ENCODE measurements at regions not wholly inside any gene's neighbourhood (a gene's known extent, or its start where the extent isn't known, plus 50 kb on each side); places are given as distances from the start of the nearest gene placed in this dataset.

DNA sequence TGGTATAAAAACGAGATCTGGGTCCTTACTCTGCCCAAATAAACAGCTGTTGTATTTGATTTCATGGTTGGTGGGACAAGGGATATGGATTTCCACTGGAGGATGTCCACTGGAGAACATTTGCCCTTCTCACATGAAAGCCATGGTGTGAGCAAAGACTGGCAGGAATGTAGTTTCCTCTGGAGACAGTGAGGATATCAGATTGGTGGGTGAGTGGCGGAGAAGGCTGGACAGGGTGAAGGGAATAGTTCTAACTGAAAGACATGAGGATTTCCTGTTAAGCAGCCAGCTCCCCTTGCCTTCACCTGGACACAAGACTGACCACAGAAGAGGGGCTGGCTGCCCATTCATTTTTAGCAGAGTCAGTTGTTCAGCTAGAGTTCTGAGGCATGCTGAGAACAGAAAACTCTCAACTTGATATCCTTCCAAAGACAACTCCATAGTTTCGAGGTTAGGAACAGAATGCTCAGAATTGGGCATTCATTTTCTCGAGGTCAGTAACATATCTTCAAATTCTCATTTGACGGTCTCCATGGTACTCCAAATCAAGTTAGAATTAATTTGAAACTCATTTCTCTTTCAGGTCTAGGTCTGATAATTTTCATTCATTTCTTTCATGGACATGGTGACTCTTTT, 365.7 kb downstream of the LRIG3 start:
- H3K4me3 ChIP-seq (ENCODE audit: low read length in 2 of 2), result no peak overlapping the region
- no peak overlapping the region for H3K27ac ChIP-seq (ENCODE audit: low read depth in 1 of 2, low read length in 1 of 2)
- no peaks in the 10 kb centered on the region for H3K4me1 ChIP-seq (ENCODE audit: control insufficient read depth in 2 of 2, insufficient read depth in 2 of 2, low read length in 2 of 2)
- DNase-seq (ENCODE audit: low read depth in 6 of 9, low spot score in 9 of 9), result no peak
- WGBS, result 82% methylated on average over 5 of the region's 5 CpGs
- no peaks in the 10 kb centered on the region for H3K27me3 ChIP-seq (ENCODE audit: control insufficient read depth in 2 of 2, insufficient read depth in 1 of 2, low read length in 1 of 2)
- no peaks in the 10 kb centered on the region for H3K9me3 ChIP-seq (ENCODE audit: control insufficient read depth in 2 of 2, insufficient read depth in 1 of 2, low read length in 1 of 2)
- no peaks in the 10 kb centered on the region for H3K36me3 ChIP-seq (ENCODE audit: control insufficient read depth in 2 of 2, insufficient read depth in 2 of 2, low read length in 1 of 2)

DNA sequence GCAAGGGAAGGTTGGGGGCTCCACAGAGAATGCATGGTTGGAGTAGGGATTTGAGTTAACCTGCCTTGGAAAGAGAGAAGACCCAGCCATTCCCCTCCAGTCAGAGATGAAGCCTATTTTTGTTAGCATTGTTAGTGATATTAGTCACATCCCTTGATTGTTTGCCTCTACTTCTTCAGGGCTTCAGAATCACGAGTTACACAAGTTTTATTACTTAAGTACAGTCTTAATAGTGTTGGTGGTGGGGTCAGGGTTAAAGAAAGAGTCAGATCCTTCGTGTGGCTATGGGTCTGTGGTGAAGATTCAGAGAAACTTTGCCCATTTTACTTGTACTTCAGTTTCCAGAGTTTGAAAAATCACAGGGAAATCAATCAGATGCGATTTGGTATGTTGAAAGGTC, 363.1 kb downstream of the LRIG3 start:
- Histone ChIP-seq H3K27ac (ENCODE audit: low read depth in 1 of 2, low read length in 1 of 2) (no peak overlapping the region), H3K27me3 (ENCODE audit: control insufficient read depth in 2 of 2, insufficient read depth in 1 of 2, low read length in 1 of 2) (no peaks in the 10 kb centered on the region), H3K4me3 (ENCODE audit: low read length in 2 of 2) (no peak overlapping the region), H3K4me1 (ENCODE audit: control insufficient read depth in 2 of 2, insufficient read depth in 2 of 2, low read length in 2 of 2) (no peaks in the 10 kb centered on the region), H3K9me3 (ENCODE audit: control insufficient read depth in 2 of 2, insufficient read depth in 1 of 2, low read length in 1 of 2) (no peaks in the 10 kb centered on the region), H3K36me3 (ENCODE audit: control insufficient read depth in 2 of 2, insufficient read depth in 2 of 2, low read length in 1 of 2) (no peaks in the 10 kb centered on the region)
- DNase-seq (ENCODE audit: low read depth in 6 of 9, low spot score in 9 of 9), result no peak
- WGBS, result 46% methylated on average over 3 of the region's 3 CpGs

DNA sequence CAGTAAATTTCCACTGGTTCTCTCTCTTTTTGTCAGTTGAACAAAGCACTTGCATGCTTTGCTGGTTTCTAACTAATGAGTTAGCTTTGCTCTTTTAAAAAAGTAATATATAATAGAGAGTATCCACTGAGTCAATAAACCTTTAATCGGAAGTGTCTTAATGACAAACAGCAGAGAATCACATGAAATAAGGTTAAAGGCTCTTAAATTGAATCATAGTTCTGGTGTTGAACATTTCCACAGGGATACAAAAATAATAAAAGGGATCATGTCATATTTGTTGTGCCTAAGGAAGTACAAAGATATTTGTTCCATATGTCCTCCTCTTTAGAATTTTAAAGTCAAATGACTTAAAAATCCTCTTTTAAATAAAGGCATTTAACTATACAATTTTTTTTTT, 362.6 kb downstream of the LRIG3 start:
- Histone ChIP-seq H3K4me1 (ENCODE audit: control insufficient read depth in 2 of 2, insufficient read depth in 2 of 2, low read length in 2 of 2) (no peaks in the 10 kb centered on the region), H3K27ac (ENCODE audit: low read depth in 1 of 2, low read length in 1 of 2) (no peak overlapping the region), H3K4me3 (ENCODE audit: low read length in 2 of 2) (no peak overlapping the region), H3K9me3 (ENCODE audit: control insufficient read depth in 2 of 2, insufficient read depth in 1 of 2, low read length in 1 of 2) (no peaks in the 10 kb centered on the region), H3K36me3 (ENCODE audit: control insufficient read depth in 2 of 2, insufficient read depth in 2 of 2, low read length in 1 of 2) (no peaks in the 10 kb centered on the region), H3K27me3 (ENCODE audit: control insufficient read depth in 2 of 2, insufficient read depth in 1 of 2, low read length in 1 of 2) (no peaks in the 10 kb centered on the region)
- no peak for DNase-seq (ENCODE audit: low read depth in 6 of 9, low spot score in 9 of 9)
- WGBS, result 91% methylated on average over 1 of the region's 1 CpG

DNA sequence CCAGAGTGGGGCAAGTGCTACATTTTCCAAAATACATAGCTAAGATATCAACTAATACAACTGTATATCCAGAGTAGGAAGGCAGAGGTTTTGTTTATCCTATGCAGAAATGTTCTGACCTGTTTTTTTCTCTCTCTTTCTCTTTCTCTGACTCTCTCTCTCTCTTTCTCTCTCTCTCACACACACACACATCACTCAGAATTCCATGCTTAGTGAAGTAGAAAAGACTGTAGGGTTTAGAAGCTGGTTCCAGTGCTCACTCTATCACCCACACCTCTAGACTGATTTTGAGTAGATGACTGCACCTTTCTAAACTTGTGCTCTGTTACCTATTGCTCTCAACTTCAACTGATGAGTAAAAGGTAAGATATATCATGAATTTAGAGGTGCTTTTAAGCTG, 356.7 kb downstream of the LRIG3 start:
- Histone ChIP-seq H3K36me3 (ENCODE audit: control insufficient read depth in 2 of 2, insufficient read depth in 2 of 2, low read length in 1 of 2) (no peaks in the 10 kb centered on the region), H3K27ac (ENCODE audit: low read depth in 1 of 2, low read length in 1 of 2) (no peak overlapping the region), H3K9me3 (ENCODE audit: control insufficient read depth in 2 of 2, insufficient read depth in 1 of 2, low read length in 1 of 2) (no peaks in the 10 kb centered on the region), H3K4me1 (ENCODE audit: control insufficient read depth in 2 of 2, insufficient read depth in 2 of 2, low read length in 2 of 2) (no peaks in the 10 kb centered on the region), H3K4me3 (ENCODE audit: low read length in 2 of 2) (no peak overlapping the region), H3K27me3 (ENCODE audit: control insufficient read depth in 2 of 2, insufficient read depth in 1 of 2, low read length in 1 of 2) (no peaks in the 10 kb centered on the region)
- no peak for DNase-seq (ENCODE audit: low read depth in 6 of 9, low spot score in 9 of 9)

DNA sequence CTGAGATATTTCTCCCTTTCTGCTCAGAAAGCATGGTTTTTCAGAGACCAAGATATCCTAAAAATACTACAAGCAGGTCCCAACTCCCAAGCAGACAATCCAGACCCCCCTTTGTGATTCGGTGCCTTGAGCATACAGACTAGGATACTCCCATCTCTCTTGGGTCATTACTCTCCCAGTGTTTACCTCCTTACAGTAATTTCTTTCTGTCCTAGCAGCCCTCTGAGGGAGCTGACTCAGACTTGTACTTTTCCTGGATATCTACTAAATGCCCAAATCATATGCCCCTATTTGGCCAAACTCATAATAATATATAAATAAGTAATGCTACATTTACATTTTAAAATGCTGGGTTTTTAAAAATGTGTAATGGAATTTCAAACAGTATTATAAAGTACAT, 355.6 kb downstream of the LRIG3 start:
- Histone ChIP-seq H3K27ac (ENCODE audit: low read depth in 1 of 2, low read length in 1 of 2) (no peak overlapping the region), H3K36me3 (ENCODE audit: control insufficient read depth in 2 of 2, insufficient read depth in 2 of 2, low read length in 1 of 2) (no peaks in the 10 kb centered on the region), H3K27me3 (ENCODE audit: control insufficient read depth in 2 of 2, insufficient read depth in 1 of 2, low read length in 1 of 2) (no peaks in the 10 kb centered on the region), H3K4me1 (ENCODE audit: control insufficient read depth in 2 of 2, insufficient read depth in 2 of 2, low read length in 2 of 2) (no peaks in the 10 kb centered on the region), H3K9me3 (ENCODE audit: control insufficient read depth in 2 of 2, insufficient read depth in 1 of 2, low read length in 1 of 2) (no peaks in the 10 kb centered on the region), H3K4me3 (ENCODE audit: low read length in 2 of 2) (no peak overlapping the region)
- 90% methylated on average over 1 of the region's 1 CpG for WGBS
- no peak for DNase-seq (ENCODE audit: low read depth in 6 of 9, low spot score in 9 of 9)

DNA sequence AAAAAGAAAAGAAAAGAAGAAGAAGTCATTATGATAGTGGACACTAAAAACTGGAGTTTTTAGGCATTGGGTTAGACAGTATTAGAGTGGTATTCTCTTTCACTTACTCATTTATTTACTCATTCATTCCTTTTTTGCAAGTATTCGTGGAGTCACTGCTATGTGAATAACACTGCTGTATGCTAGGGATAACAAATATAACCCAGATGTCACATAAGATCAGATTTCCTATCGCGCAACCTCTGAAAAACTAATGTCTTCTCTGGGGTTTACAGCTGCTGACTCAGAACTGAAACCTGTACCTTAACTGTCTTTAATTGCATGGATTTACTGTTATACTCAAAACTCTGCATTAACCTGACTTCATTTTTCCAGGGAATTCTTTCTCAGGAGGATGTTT, 353.7 kb downstream of the LRIG3 start:
- DNase-seq (ENCODE audit: low read depth in 6 of 9, low spot score in 9 of 9), result no peak
- WGBS, result 87% methylated on average over 3 of the region's 3 CpGs
- H3K4me3 ChIP-seq (ENCODE audit: low read length in 2 of 2), result no peak overlapping the region
- H3K4me1 ChIP-seq (ENCODE audit: control insufficient read depth in 2 of 2, insufficient read depth in 2 of 2, low read length in 2 of 2), result no peaks in the 10 kb centered on the region
- H3K27ac ChIP-seq (ENCODE audit: low read depth in 1 of 2, low read length in 1 of 2), result no peak overlapping the region
- no peaks in the 10 kb centered on the region for H3K9me3 ChIP-seq (ENCODE audit: control insufficient read depth in 2 of 2, insufficient read depth in 1 of 2, low read length in 1 of 2)
- no peaks in the 10 kb centered on the region for H3K36me3 ChIP-seq (ENCODE audit: control insufficient read depth in 2 of 2, insufficient read depth in 2 of 2, low read length in 1 of 2)
- no peaks in the 10 kb centered on the region for H3K27me3 ChIP-seq (ENCODE audit: control insufficient read depth in 2 of 2, insufficient read depth in 1 of 2, low read length in 1 of 2)

DNA sequence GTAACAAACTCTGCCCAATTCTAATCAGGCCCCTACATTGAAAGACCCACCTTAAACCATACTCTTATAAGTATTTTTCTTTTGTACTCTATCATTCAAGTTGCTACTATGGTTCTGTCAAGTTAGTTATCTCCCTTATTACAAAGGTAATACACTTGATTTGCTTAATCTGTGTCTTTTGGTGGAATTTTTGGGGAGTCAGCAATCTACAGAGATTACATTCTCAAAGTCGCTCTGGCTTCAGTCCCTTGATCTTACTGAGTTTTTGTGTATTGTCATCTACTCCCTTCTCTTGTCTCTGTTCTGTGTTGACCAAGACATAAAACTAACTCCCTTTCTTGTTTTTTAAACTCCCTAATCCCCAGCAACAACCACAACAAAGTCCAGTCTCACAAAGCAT, 353.1 kb downstream of the LRIG3 start:
- Histone ChIP-seq H3K27me3 (ENCODE audit: control insufficient read depth in 2 of 2, insufficient read depth in 1 of 2, low read length in 1 of 2) (no peaks in the 10 kb centered on the region), H3K4me1 (ENCODE audit: control insufficient read depth in 2 of 2, insufficient read depth in 2 of 2, low read length in 2 of 2) (no peaks in the 10 kb centered on the region), H3K36me3 (ENCODE audit: control insufficient read depth in 2 of 2, insufficient read depth in 2 of 2, low read length in 1 of 2) (no peaks in the 10 kb centered on the region), H3K4me3 (ENCODE audit: low read length in 2 of 2) (no peak overlapping the region), H3K27ac (ENCODE audit: low read depth in 1 of 2, low read length in 1 of 2) (no peak overlapping the region), H3K9me3 (ENCODE audit: control insufficient read depth in 2 of 2, insufficient read depth in 1 of 2, low read length in 1 of 2) (no peaks in the 10 kb centered on the region)
- DNase-seq (ENCODE audit: low read depth in 6 of 9, low spot score in 9 of 9), result no peak
- 97% methylated on average over 1 of the region's 1 CpG for whole genome bisulfite sequencing

DNA sequence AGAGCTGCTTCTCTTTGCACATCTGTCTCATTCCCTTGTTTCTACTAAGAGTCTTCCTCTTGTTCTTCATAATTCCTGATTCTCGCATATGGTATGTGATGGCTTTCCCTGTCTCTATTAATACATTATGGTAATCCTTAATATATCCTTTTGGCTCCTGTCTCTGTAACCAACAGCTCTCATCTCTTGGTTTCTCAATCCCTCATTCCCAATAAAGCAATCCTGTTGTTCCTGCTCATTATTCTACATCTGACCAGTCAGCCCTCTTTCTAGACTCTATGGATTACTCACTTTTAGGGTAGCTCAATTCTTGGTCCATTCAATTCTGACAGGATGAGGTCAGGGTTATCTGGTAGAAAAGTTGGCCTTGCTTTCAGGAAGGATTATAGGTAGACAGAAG, 349.9 kb downstream of the LRIG3 start:
- 97% methylated on average over 1 of the region's 1 CpG for WGBS
- Histone ChIP-seq H3K27me3 (ENCODE audit: control insufficient read depth in 2 of 2, insufficient read depth in 1 of 2, low read length in 1 of 2) (no peaks in the 10 kb centered on the region), H3K4me3 (ENCODE audit: low read length in 2 of 2) (no peak overlapping the region), H3K27ac (ENCODE audit: low read depth in 1 of 2, low read length in 1 of 2) (no peak overlapping the region), H3K36me3 (ENCODE audit: control insufficient read depth in 2 of 2, insufficient read depth in 2 of 2, low read length in 1 of 2) (no peaks in the 10 kb centered on the region), H3K9me3 (ENCODE audit: control insufficient read depth in 2 of 2, insufficient read depth in 1 of 2, low read length in 1 of 2) (no peaks in the 10 kb centered on the region), H3K4me1 (ENCODE audit: control insufficient read depth in 2 of 2, insufficient read depth in 2 of 2, low read length in 2 of 2) (no peaks in the 10 kb centered on the region)
- no peak for DNase-seq (ENCODE audit: low read depth in 6 of 9, low spot score in 9 of 9)

DNA sequence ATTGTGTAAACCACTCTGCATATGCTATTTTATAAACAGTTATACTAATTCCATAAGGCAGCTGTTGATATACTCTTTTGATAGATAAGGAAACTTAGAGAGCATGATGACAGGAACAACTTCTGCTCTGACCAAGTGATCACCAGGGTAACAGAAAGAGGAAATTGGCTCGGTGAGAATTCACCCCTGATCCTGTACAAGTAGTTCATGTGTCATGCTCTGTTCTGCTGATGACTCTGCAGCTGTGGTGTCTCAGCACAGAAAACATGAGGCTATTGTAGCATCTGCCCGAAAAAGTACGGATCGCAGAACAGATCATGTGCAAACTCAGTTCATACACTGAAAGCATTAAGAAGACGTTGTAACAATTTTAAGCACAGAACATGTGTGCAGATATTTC, 345.0 kb downstream of the LRIG3 start:
- Histone ChIP-seq H3K9me3 (ENCODE audit: control insufficient read depth in 2 of 2, insufficient read depth in 1 of 2, low read length in 1 of 2) (no peaks in the 10 kb centered on the region), H3K27ac (ENCODE audit: low read depth in 1 of 2, low read length in 1 of 2) (no peak overlapping the region), H3K36me3 (ENCODE audit: control insufficient read depth in 2 of 2, insufficient read depth in 2 of 2, low read length in 1 of 2) (no peaks in the 10 kb centered on the region), H3K4me1 (ENCODE audit: control insufficient read depth in 2 of 2, insufficient read depth in 2 of 2, low read length in 2 of 2) (no peaks in the 10 kb centered on the region), H3K4me3 (ENCODE audit: low read length in 2 of 2) (no peak overlapping the region), H3K27me3 (ENCODE audit: control insufficient read depth in 2 of 2, insufficient read depth in 1 of 2, low read length in 1 of 2) (no peaks in the 10 kb centered on the region)
- DNase-seq (ENCODE audit: low read depth in 6 of 9, low spot score in 9 of 9), result no peak
- WGBS, result 73% methylated on average over 5 of the region's 5 CpGs

DNA sequence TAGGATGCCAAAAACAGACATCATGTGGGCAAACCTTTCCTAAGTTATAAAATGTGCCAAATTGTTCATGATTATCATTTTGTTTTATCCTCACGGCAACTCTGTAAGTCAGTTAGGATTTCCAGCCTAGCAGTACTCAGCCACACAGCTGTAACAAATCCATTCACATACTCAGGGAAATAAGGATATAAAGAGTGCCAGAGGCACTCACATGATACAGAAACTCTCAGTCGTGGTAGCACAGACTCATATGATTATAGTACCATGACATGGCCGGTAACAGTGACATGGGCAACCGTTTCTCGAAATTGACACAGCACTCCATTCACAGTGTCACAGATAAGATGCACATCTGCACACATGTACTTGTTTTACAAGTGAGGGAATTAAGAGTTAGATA, 344.2 kb downstream of the LRIG3 start:
- no peaks in the 10 kb centered on the region for H3K36me3 ChIP-seq (ENCODE audit: control insufficient read depth in 2 of 2, insufficient read depth in 2 of 2, low read length in 1 of 2)
- H3K4me1 ChIP-seq (ENCODE audit: control insufficient read depth in 2 of 2, insufficient read depth in 2 of 2, low read length in 2 of 2), result no peaks in the 10 kb centered on the region
- WGBS, result 94% methylated on average over 5 of the region's 5 CpGs
- no peak overlapping the region for H3K4me3 ChIP-seq (ENCODE audit: low read length in 2 of 2)
- H3K27ac ChIP-seq (ENCODE audit: low read depth in 1 of 2, low read length in 1 of 2), result no peak overlapping the region
- no peak for DNase-seq (ENCODE audit: low read depth in 6 of 9, low spot score in 9 of 9)
- H3K27me3 ChIP-seq (ENCODE audit: control insufficient read depth in 2 of 2, insufficient read depth in 1 of 2, low read length in 1 of 2), result no peaks in the 10 kb centered on the region
- no peaks in the 10 kb centered on the region for H3K9me3 ChIP-seq (ENCODE audit: control insufficient read depth in 2 of 2, insufficient read depth in 1 of 2, low read length in 1 of 2)

All from thymus (tissue), 11 donors.